Fibroblast of lung (primary cell): ENCODE measurements at regions not wholly inside any gene's neighbourhood (a gene's known extent, or its start where the extent isn't known, plus 50 kb on each side); places are given as distances from the start of the nearest gene placed in this dataset.
A peak's percentile ranks its signal among the peaks of the same experiment; 100 is the strongest.

ENCODE experiments used
- DNase-seq, 2 donors: peaks; one replicate each; pipeline versions ENCODE4 v3.0.0 to v3.0.0-alpha.2; 2010; ENCODE audit warnings: low read depth in 2 of 2
- H2AFZ ChIP-seq: 2 replicates; pipeline ENCODE4 v1.5.1; 2012; ENCODE audit warnings: low read length, control low read depth, inconsistent platforms
- H3K27ac ChIP-seq: 2 replicates; pipeline ENCODE4 v1.5.1; 2011; ENCODE audit warnings: low read length, control low read depth; ENCODE audit not compliant: insufficient read depth
- H3K27me3 ChIP-seq: 2 replicates; pipeline ENCODE4 v1.5.1; 2011; ENCODE audit warnings: mild to moderate bottlenecking, low read length; ENCODE audit not compliant: control insufficient read depth, insufficient read depth
- H3K36me3 ChIP-seq: 2 replicates; pipeline ENCODE4 v1.5.1; 2011; ENCODE audit warnings: low read length; ENCODE audit not compliant: control insufficient read depth, insufficient read depth
- H3K4me1 ChIP-seq: 2 replicates; pipeline ENCODE4 v1.5.1; 2011; ENCODE audit warnings: low read length; ENCODE audit not compliant: control insufficient read depth, insufficient read depth; ENCODE audit errors: extremely low read depth
- H3K4me2 ChIP-seq: 2 replicates; pipeline ENCODE4 v1.5.1; 2011; ENCODE audit warnings: low read length, control low read depth; ENCODE audit not compliant: insufficient read depth; ENCODE audit errors: extremely low read depth
- H3K4me3 ChIP-seq, 4 experiments: fragments of 200-600 bp in 1 of 4; sonication (generic) in 1 of 4; replicated peaks in 1 of 4; 2 replicates each; pipeline ENCODE4 v1.5.1; 2011 to 2016; ENCODE audit warnings: low read length in 4 of 4, low read depth in 3 of 4, mild to moderate bottlenecking in 3 of 4, control low read depth in 2 of 4, inconsistent platforms in 1 of 4, mixed read lengths in 1 of 4; ENCODE audit not compliant: insufficient read depth in 1 of 4; ENCODE audit errors: control extremely low read depth in 1 of 4
- H3K79me2 ChIP-seq: 2 replicates; pipeline ENCODE4 v1.5.1; 2012; ENCODE audit warnings: mild to moderate bottlenecking, low read length, inconsistent platforms; ENCODE audit not compliant: control insufficient read depth, insufficient read depth
- H3K9ac ChIP-seq: 2 replicates; pipeline ENCODE4 v1.5.1; 2011; ENCODE audit warnings: mild to moderate bottlenecking, low read length, control low read depth; ENCODE audit not compliant: insufficient read depth
- H3K9me3 ChIP-seq: 2 replicates; pipeline ENCODE4 v1.5.1; 2012; ENCODE audit warnings: low read depth, low read length; ENCODE audit not compliant: control insufficient read depth, insufficient read depth
- H4K20me1 ChIP-seq: 2 replicates; pipeline ENCODE4 v1.5.1; 2011; ENCODE audit warnings: low read length; ENCODE audit not compliant: control insufficient read depth, insufficient read depth; ENCODE audit errors: extremely low read depth
- CTCF ChIP-seq, 2 donors: IDR thresholded peaks in 1 of 2; conservative IDR thresholded peaks in 1 of 2; 1 replicate in 1 of 2; 2 replicates in 1 of 2; pipeline ENCODE4 v1.5.1; 2011 to 2012; ENCODE audit warnings: low read length in 2 of 2, control low read depth in 1 of 2, inconsistent platforms in 1 of 2, low read depth in 1 of 2, mild to moderate bottlenecking in 1 of 2
- EZH2 ChIP-seq: IDR thresholded peaks from 2 replicates; pipeline ENCODE4 v1.5.1; 2012; ENCODE audit warnings: low read length, control low read depth, mild to moderate bottlenecking; ENCODE audit errors: missing control alignments

GRCh38 chr20:6700563-6701329 is 66.7 kb upstream of the BMP2 start:
- peak overlapping the region; percentile 39 for H2AFZ ChIP-seq
- no peaks in the 10 kb centered on the region for H3K79me2 ChIP-seq
- H3K9me3 ChIP-seq = no peaks in the 10 kb centered on the region
- H3K27ac ChIP-seq = no peak overlapping the region
- no peak overlapping the region for H3K4me3 ChIP-seq
- no peaks in the 10 kb centered on the region for H3K36me3 ChIP-seq
- peaks cover 12% of the 10 kb centered on the region for H3K4me1 ChIP-seq
- no peaks in the 10 kb centered on the region for H4K20me1 ChIP-seq
- no peaks in the 10 kb centered on the region for H3K27me3 ChIP-seq
- H3K9ac ChIP-seq = no peak overlapping the region
- no peak overlapping the region for H3K4me2 ChIP-seq
- TF ChIP-seq EZH2 (no peak), CTCF (conservative IDR thresholded peaks at IDR 0.05 in 1 of 2, IDR thresholded peaks at IDR 0.05 in 1 of 2; ENCODE audit: low read depth in 1 of 2, low read length in 2 of 2) (no peak)
- no peak for DNase-seq

GRCh38 chr20:6699921-6700562 is 67.4 kb upstream of the BMP2 start:
- Histone ChIP-seq H3K4me3 (no peak overlapping the region), H3K9me3 (no peaks in the 10 kb centered on the region), H2AFZ (no peak overlapping the region), H3K9ac (no peak overlapping the region), H3K36me3 (no peaks in the 10 kb centered on the region), H3K79me2 (no peaks in the 10 kb centered on the region), H3K4me1 (peaks cover 11% of the 10 kb centered on the region), H3K27me3 (no peaks in the 10 kb centered on the region), H3K27ac (no peak overlapping the region), H3K4me2 (no peak overlapping the region), H4K20me1 (no peaks in the 10 kb centered on the region)
- TF ChIP-seq CTCF (conservative IDR thresholded peaks at IDR 0.05 in 1 of 2, IDR thresholded peaks at IDR 0.05 in 1 of 2; ENCODE audit: low read depth in 1 of 2, low read length in 2 of 2) (no peak), EZH2 (no peak)
- no peak for DNase-seq

GRCh38 chr20:6698723-6699122 is 68.8 kb upstream of the BMP2 start:
- TF ChIP-seq EZH2 (no peak), CTCF (conservative IDR thresholded peaks at IDR 0.05 in 1 of 2, IDR thresholded peaks at IDR 0.05 in 1 of 2; ENCODE audit: low read depth in 1 of 2, low read length in 2 of 2) (no peak)
- Histone ChIP-seq H3K27me3 (no peaks in the 10 kb centered on the region), H3K27ac (no peak overlapping the region), H3K4me3 (no peak overlapping the region), H4K20me1 (no peaks in the 10 kb centered on the region), H3K4me1 (peaks cover 3% of the 10 kb centered on the region), H2AFZ (no peak overlapping the region), H3K36me3 (no peaks in the 10 kb centered on the region), H3K79me2 (no peaks in the 10 kb centered on the region), H3K9ac (no peak overlapping the region), H3K9me3 (no peaks in the 10 kb centered on the region), H3K4me2 (no peak overlapping the region)
- no peak for DNase-seq
